GM12878 (cell line): ENCODE measurements at regions not wholly inside any gene's neighbourhood (a gene's known extent, or its start where the extent isn't known, plus 50 kb on each side); places are given as distances from the start of the nearest gene placed in this dataset.

Experiments
- ATAC-seq: fragments of 200-7000 bp; cut with Tn5 transposase; 3 replicates; pipeline ENCODE4 v1.9.1; 2020; ENCODE audit warnings: mild to moderate bottlenecking, moderate library complexity
- BruUV-seq: library from RNA; stranded (reverse); fragments of 400-500 nt; replicated peaks from 2 replicates; lab custom pipeline; 2021; lab: Mats Ljungman, UMichigan
- CTCF ChIA-PET: fragments of 300-600 bp; sonication (Branson Sonifier 250); formaldehyde crosslinking; extraction: SDS; loops from one replicate; lab custom pipeline; 2021; ENCODE audit warnings: inconsistent platforms; lab: Yijun Ruan, JAX
- POLR2A ChIA-PET: fragments of 350-600 bp; formaldehyde crosslinking; extraction: SDS; loops from one replicate; lab custom pipeline; 2021; ENCODE audit warnings: inconsistent platforms; lab: Charles Lee
- RAD21 ChIA-PET: fragments of 300-600 bp; sonication (Branson Sonifier 250); formaldehyde crosslinking; loops from one replicate; lab custom pipeline; 2023; ENCODE audit warnings: antibody characterized with exemption; ENCODE audit not compliant: unreplicated experiment; lab: Charles Lee
- SMC1A ChIA-PET: fragments of 300-600 bp; sonication (Branson Sonifier 250); formaldehyde crosslinking; loops from one replicate; lab custom pipeline; 2023; ENCODE audit not compliant: unreplicated experiment, uncharacterized antibody; lab: Charles Lee
- DNase-seq: peaks from one replicate; pipeline ENCODE4 v3.0.0-alpha.2; 2011; ENCODE audit warnings: low read depth, low spot score
- FAIRE-seq: peaks from 3 replicates; lab custom pipeline; 2011; peaks lifted over from hg19 to GRCh38; lab: Jason Lieb, UNC
- H2AFZ ChIP-seq: 2 replicates; pipeline ENCODE4 v1.6.0; 2011; ENCODE audit warnings: low read depth, low read length, control low read depth; ENCODE audit not compliant: control insufficient read depth
- H3K27ac ChIP-seq: 2 replicates; pipeline ENCODE4 v1.5.1; 2011; ENCODE audit warnings: control low read depth; ENCODE audit not compliant: control insufficient read depth, insufficient read depth
- H3K27me3 ChIP-seq, 2 experiments: replicated peaks in 1 of 2; 2 replicates each; pipeline versions ENCODE4 v1.6.0 to v1.6.1; 2011; ENCODE audit warnings: low read length in 1 of 2; ENCODE audit not compliant: control insufficient read depth in 2 of 2, insufficient read depth in 2 of 2
- H3K36me3 ChIP-seq, 2 experiments: 2 replicates each; pipeline ENCODE4 v1.5.1; 2011; ENCODE audit warnings: low read length in 1 of 2; ENCODE audit not compliant: control insufficient read depth in 2 of 2, insufficient read depth in 2 of 2
- H3K4me1 ChIP-seq: 2 replicates; pipeline ENCODE4 v1.6.1; 2011; ENCODE audit warnings: mild to moderate bottlenecking, low read length, moderate library complexity, mixed read lengths; ENCODE audit not compliant: control insufficient read depth, insufficient read depth
- H3K4me2 ChIP-seq: 2 replicates; pipeline ENCODE4 v1.6.0; 2011; ENCODE audit warnings: control low read depth; ENCODE audit not compliant: control insufficient read depth, insufficient read depth
- H3K4me3 ChIP-seq: fragments of 200-600 bp; sonication (generic); 2 replicates; pipeline ENCODE4 v1.5.1; 2016
- H3K79me2 ChIP-seq: 2 replicates; pipeline ENCODE4 v1.6.0; 2011; ENCODE audit warnings: low read length; ENCODE audit not compliant: control insufficient read depth, insufficient read depth
- H3K9ac ChIP-seq: 2 replicates; pipeline ENCODE4 v1.8.0; 2011; ENCODE audit warnings: low read length, control low read depth, mixed read lengths; ENCODE audit not compliant: control insufficient read depth, insufficient read depth
- H3K9me3 ChIP-seq: replicated peaks from 3 replicates; pipeline ENCODE4 v1.5.1; 2011; ENCODE audit warnings: mild to moderate bottlenecking, low read length; ENCODE audit not compliant: control insufficient read depth, insufficient read depth
- H4K20me1 ChIP-seq: 2 replicates; pipeline ENCODE4 v1.6.0; 2011; ENCODE audit not compliant: control insufficient read depth, insufficient read depth
- ATF3 ChIP-seq: IDR thresholded peaks from 2 replicates; pipeline ENCODE4 v1.6.1; 2011; ENCODE audit warnings: low read depth, mild to moderate bottlenecking, low read length, moderate library complexity, borderline replicate concordance; ENCODE audit errors: extremely low read depth
- BCLAF1 ChIP-seq: fragments of 450-650 bp; IDR thresholded peaks from 2 replicates; pipeline ENCODE4 v1.6.1; 2017; ENCODE audit warnings: antibody characterized with exemption, mild to moderate bottlenecking, moderate library complexity
- BHLHE40 ChIP-seq, 2 experiments: fragments of 450-650 bp in 1 of 2; IDR thresholded peaks; 2 replicates each; pipeline ENCODE4 v1.6.1; 2011 to 2017; ENCODE audit warnings: low read depth in 2 of 2, borderline replicate concordance in 1 of 2, improper control_type of control experiment in 1 of 2, low read length in 1 of 2, mild to moderate bottlenecking in 1 of 2
- E2F4 ChIP-seq: IDR thresholded peaks from 2 replicates; pipeline ENCODE4 v1.6.1; 2012; ENCODE audit warnings: low read depth, low read length, improper control_type of control experiment
- EZH2 ChIP-seq: IDR thresholded peaks from 2 replicates; pipeline ENCODE4 v1.6.1; 2012; ENCODE audit warnings: low read depth, mild to moderate bottlenecking, control low read depth, inconsistent platforms, low read length, borderline replicate concordance; ENCODE audit not compliant: control insufficient read depth
- FOXK2 ChIP-seq: fragments of 450-650 bp; IDR thresholded peaks from 2 replicates; pipeline ENCODE4 v1.6.1; 2017; ENCODE audit warnings: mild to moderate bottlenecking, moderate library complexity
- HDAC2 ChIP-seq: fragments of 200-600 bp; sonication (generic); IDR thresholded peaks from 2 replicates; pipeline ENCODE4 v1.6.1; 2017
- MAX ChIP-seq: IDR thresholded peaks from 2 replicates; pipeline ENCODE4 v1.6.1; 2012; ENCODE audit warnings: low read depth, low read length, improper control_type of control experiment
- MTA3 ChIP-seq: IDR thresholded peaks from 2 replicates; pipeline ENCODE4 v1.6.1; 2012; ENCODE audit warnings: low read length, inconsistent platforms, borderline replicate concordance
- POLR2A ChIP-seq: IDR thresholded peaks from 2 replicates; pipeline ENCODE4 v1.6.1; 2011; ENCODE audit warnings: low read depth, mild to moderate bottlenecking, low read length
- SREBF2 ChIP-seq: IDR thresholded peaks from 2 replicates; pipeline ENCODE4 v1.6.1; 2012; ENCODE audit warnings: mild to moderate bottlenecking, low read length
- YBX1 ChIP-seq: fragments of 450-650 bp; IDR thresholded peaks from 2 replicates; pipeline ENCODE4 v1.6.1; 2016; ENCODE audit warnings: antibody characterized with exemption
- ZNF592 ChIP-seq: fragments of 450-650 bp; IDR thresholded peaks from 2 replicates; pipeline ENCODE4 v1.6.1; 2017; ENCODE audit warnings: mild to moderate bottlenecking, moderate library complexity
- ZNF622 ChIP-seq: fragments of 450-650 bp; IDR thresholded peaks from 2 replicates; pipeline ENCODE4 v1.6.1; 2017; ENCODE audit warnings: mild to moderate bottlenecking, inconsistent platforms
- WGBS: methylation state at CpG from one replicate; pipeline ENCODE4 v1.1.6; 2016; ENCODE audit warnings: low lambda C conversion rate; ENCODE audit not compliant: insufficient replicate concordance, insufficient coverage; ENCODE audit errors: missing lambda C conversion rate; 5-methylcytosine and 5-hydroxymethylcytosine counted together
- in situ Hi-C: fragments of 300-500 bp; cut with MboI; formaldehyde crosslinking; loops from 9 replicates; pipeline ENCODE4 v1.14.3; 2018; ENCODE audit warnings: mixed read lengths
- intact Hi-C: fragments of 100-400 bp; cut with micrococcal nuclease; formaldehyde crosslinking; loops from one replicate; pipeline ENCODE4 v1.14.2; 2022; ENCODE audit not compliant: unreplicated experiment

- TF ChIP-seq ZNF592 (no peak), EZH2 (no peak)
Measured at GRCh38 chr4:124277691-124278090, 434.8 kb downstream of the ANKRD50 start (continued).

GRCh38 chr4:124278477-124278876, 434.1 kb downstream of the ANKRD50 start:
- Histone ChIP-seq H2AFZ (no peak overlapping the region), H4K20me1 (no peaks in the 10 kb centered on the region), H3K9ac (no peak overlapping the region), H3K79me2 (no peaks in the 10 kb centered on the region), H3K9me3 (no peaks in the 10 kb centered on the region), H3K27me3 (no peaks in the 10 kb centered on the region), H3K4me1 (no peaks in the 10 kb centered on the region), H3K36me3 (no peaks in the 10 kb centered on the region), H3K27ac (no peak overlapping the region), H3K4me2 (no peak overlapping the region), H3K4me3 (no peak overlapping the region)
- ATAC-seq: no peak
- SMC1A ChIA-PET: no interaction called here
- no peak for FAIRE-seq
- intact Hi-C loops: no loop called here
- BruUV-seq: no TSS peak
- DNase-seq: no peak
- POLR2A ChIA-PET: no interaction called here
- RAD21 ChIA-PET: no interaction called here
- WGBS: 67% methylated on average over 1 of the region's 1 CpG
- in situ Hi-C loops: no loop called here
- CTCF ChIA-PET: no interaction called here
- TF ChIP-seq POLR2A (no peak), BHLHE40 (IDR thresholded peaks at IDR 0.05; ENCODE audit: borderline replicate concordance in 1 of 2, low read depth in 2 of 2, low read length in 1 of 2) (no peak), HDAC2 (no peak), MAX (no peak), FOXK2 (no peak), YBX1 (no peak), ATF3 (no peak), MTA3 (no peak), E2F4 (no peak), SREBF2 (no peak), ZNF622 (no peak), BCLAF1 (no peak)
